ENCODE measurements at regions not wholly inside any gene's neighbourhood (a gene's known extent, or its start where the extent isn't known, plus 50 kb on each side); places are given as distances from the start of the nearest gene placed in this dataset.

GRCh38 chr20:22307409-22307808, 277.0 kb downstream of the FOXA2 start:
- no peak for DNase-seq

- no peak for DNase-seq
These were observed 279.0 kb downstream of the FOXA2 start for GRCh38 chr20:22305381-22305780.

DNA sequence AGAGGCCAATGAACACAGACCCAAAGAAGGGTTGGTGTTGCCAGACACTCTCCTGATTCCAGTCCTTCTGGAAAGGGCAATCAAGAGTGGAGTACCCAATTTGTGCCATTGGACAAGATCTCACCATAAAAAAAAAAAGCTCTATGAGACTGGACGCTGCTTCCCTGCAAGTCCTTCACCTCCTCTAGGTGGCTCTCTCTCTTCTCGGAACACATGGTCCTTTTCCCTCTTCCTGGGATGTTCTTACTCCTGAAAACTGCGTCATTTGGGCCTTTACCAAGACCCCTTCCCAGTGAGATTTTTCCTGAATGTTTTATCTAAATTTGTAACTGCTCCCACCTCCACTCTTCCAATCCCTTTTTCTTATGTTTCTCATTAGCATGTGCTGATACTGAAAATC, 280.8 kb downstream of the FOXA2 start:
- DNase-seq = no peak

GRCh38 chr20:22302039-22302438, 282.3 kb downstream of the FOXA2 start:
- DNase-seq = no peak

- DNase-seq = no peak
These were observed 290.5 kb downstream of the FOXA2 start for GRCh38 chr20:22293886-22294285.

- DNase-seq = no peak
These were observed 294.9 kb downstream of the FOXA2 start for GRCh38 chr20:22289442-22289841.

- no peak for DNase-seq
These were observed 295.4 kb downstream of the FOXA2 start for GRCh38 chr20:22288957-22289356.

DNA sequence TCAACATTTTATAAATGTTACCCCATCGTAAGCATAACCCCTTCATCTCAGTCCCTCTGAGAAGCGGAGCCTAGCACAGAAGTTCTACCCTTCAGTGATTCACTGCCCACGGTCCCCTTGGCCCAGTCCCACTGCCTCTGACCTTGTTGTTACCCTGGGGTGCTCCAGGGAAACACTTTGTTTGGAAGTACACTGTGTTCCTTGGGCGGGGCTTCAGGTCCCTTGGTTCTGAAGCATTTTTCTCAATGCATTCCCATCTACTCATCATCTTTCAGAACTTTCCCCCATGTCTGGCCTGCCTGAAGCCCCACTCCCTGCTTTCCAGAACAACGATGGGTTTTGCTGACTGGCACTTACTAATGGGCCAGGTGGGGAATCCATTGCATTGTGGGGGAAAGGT, 296.2 kb downstream of the FOXA2 start:
- no peak for DNase-seq

DNA sequence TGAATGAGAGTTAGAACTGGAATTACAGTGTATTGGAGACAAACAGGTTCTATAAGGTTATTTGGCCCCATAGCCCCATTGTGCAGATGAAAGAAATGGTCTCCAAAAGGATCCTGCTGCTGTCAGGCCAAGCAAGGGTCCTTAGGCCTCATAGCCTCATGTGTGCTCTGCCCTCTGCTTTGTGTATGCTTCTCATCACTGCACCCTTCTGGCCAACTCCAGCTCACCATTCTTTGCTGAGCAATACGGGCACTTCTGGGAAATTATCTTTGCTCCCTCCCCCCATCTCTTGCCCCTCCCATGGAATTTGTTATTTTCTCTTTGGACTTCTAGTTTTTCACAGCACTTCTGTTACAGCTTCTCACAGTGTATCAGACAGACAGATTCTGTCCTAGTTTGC, 298.8 kb downstream of the FOXA2 start:
- no peak for DNase-seq

- no peak for DNase-seq
These were observed 301.7 kb downstream of the FOXA2 start for GRCh38 chr20:22282696-22283095.

DNA sequence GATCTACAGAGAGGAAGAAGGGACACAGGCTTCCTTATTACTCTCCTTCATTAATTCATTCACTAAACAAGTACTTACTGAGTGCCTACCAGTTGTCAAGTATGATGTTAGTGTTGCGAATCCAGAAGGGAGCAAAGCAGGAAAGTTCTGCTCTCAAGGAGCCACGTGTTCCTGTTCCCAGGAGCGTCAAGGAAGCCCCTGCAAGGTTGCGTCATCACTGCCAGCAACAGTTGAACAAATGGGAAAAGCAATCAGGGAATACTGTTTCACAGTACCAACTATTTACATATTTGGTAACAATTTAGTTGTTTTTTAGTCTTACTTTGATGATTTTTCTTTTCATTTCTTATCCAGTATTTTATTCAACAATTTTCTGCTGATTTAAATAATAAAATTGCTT, 310.0 kb downstream of the FOXA2 start:
- DNase-seq = no peak

- DNase-seq = no peak
These were observed 315.7 kb downstream of the FOXA2 start for GRCh38 chr20:22268675-22269074.

DNA sequence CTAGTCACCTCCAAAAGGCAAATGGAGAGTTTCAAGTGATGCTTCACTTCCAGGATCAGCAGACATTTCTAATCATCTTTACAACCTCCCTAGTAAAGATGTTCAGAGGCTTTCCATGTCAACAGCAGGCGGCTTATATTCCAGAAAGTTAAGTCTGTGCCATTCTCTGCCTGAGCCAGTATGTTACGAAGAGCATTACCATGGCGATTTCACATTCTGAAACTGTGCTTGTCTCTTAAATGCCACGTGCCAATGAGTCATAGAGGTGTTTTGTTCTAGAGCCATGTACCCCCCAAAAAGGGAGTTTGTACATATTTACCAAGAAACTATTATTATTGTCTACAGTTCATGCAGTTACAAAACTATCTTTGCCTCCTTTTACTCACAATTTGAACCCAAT, 319.5 kb downstream of the FOXA2 start:
- DNase-seq = no peak

DNA sequence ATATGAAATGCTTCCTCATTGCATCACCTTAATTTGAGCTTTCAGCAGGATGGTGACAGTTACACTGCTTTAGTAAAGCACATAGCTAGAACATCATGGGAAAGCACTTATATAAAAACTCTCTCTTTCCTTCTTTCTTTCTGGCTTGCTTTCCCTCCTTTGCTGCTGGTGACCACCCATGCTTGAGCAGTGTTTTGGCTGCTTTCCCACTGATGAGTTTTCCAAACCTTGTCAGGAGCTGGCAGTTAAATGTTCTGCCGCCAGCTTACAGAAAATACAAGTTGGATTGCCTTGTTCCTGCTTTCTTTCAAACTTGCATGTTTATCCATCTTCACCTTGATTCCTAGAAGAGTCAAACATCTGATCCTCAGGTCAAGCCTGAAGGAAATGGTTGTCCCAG, 323.9 kb downstream of the FOXA2 start:
- no peak for DNase-seq

DNA sequence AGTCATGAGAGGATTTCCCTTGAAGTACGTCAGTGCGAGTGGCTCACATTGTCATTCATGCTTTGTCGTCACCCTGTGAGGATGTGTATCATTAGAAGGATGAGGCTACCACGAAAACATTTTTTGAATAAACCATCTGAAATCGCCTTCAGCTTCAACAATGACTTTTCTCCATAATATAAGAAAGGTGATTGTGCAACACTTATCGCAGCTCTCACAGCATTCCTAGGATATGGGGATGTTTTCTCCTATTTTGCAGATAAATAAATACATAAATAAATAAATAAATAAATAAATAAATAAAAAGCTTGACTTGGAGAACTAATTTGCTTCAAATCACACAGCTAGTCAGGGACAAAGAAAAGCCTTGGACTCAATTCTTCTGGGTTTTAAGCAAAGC, 326.5 kb downstream of the FOXA2 start:
- no peak for DNase-seq

DNA sequence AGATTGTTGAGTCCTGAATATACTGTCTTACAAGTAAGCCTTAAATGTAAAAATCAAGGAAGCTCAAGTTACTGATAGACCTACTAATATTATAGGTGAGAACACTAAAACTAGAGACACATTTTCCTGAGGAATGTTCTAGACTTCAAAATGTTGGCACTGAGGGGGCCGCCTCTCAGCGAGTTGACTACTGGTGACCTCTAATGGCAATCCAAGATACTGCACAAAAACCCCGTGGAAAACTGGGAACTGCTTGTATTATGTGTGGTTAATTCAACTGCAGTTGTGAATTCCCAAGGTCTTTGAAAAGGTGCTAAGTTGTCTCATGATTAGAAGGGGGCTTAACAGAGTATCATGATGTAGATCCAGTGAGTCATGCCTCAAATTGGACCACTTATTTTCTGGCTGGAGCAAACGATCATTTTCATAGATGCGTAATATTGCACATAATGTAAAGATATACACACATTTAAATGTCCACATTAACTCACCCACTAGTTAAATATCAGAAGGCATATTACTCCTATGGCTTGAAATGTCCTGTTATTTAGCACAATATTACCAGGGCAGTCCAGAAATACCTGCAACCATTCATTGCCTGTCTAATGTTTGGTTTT, 336.2 kb downstream of the FOXA2 start:
- DNase-seq = no peak

- DNase-seq = no peak
These were observed 339.2 kb downstream of the FOXA2 start for GRCh38 chr20:22245139-22245538.

- DNase-seq = no peak
These were observed 341.3 kb downstream of the FOXA2 start for GRCh38 chr20:22243067-22243466.

GRCh38 chr20:22241609-22242008, 342.8 kb downstream of the FOXA2 start:
- DNase-seq = no peak

GRCh38 chr20:22232923-22233322, 351.4 kb downstream of the FOXA2 start:
- DNase-seq = no peak

DNA sequence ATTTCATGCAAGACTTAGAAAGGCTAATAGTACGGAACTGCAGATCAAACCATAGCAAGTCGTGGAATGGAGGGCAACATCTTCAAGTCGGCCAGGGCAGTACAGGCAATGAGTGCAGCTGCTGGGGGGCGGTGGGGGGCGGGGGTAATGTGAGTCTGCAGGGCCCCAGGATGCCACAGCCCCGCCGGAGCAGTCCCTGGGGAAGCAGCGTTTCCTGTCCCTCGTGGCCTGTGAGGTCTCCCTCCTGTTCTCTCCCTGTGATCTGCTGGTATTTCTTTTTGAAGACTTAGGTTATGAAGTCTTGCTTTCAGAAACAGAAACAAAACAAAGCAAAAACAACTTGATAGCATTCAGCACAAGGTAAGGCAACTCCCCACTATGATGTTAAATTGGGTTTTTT, 351.9 kb downstream of the FOXA2 start:
- DNase-seq = no peak

- DNase-seq = no peak
These were observed 357.3 kb downstream of the FOXA2 start for GRCh38 chr20:22226849-22227700.

GRCh38 chr20:22223236-22223635, 361.1 kb downstream of the FOXA2 start:
- no peak for DNase-seq

- no peak for DNase-seq
These were observed 366.5 kb downstream of the FOXA2 start for GRCh38 chr20:22217712-22218352.
